ENCODE measurements at regions not wholly inside any gene's neighbourhood (a gene's known extent, or its start where the extent isn't known, plus 50 kb on each side); places are given as distances from the start of the nearest gene placed in this dataset.
"Not testable (repeated sequence)": the region's sequence is repeated elsewhere in the genome, so short reads cannot be mapped to it uniquely, and the experiment has no call there.

- not testable (repeated sequence) for FAIRE-seq; DNase-seq (ENCODE audit: insufficient read length, low spot score)
Observed at GRCh38 chr2:131834203-131835020, 306.7 kb downstream of the CCDC74A start.

- not testable (repeated sequence) for DNase-seq (ENCODE audit: insufficient read length, low spot score); FAIRE-seq
Observed at GRCh38 chr2:131835022-131835421, 307.3 kb downstream of the CCDC74A start.

- TF ChIP-seq POU2F2 (IDR thresholded peaks at IDR 0.05; ENCODE audit: low read depth, low read length) = no peak
- TF ChIP-seq SPI1 (IDR thresholded peaks at IDR 0.05; ENCODE audit: low read depth, low read length) = no peak
- TF ChIP-seq TAF1 (IDR thresholded peaks at IDR 0.05; ENCODE audit: low read depth, low read length) = no peak
- no peak for TF ChIP-seq POLR2AphosphoS5 (IDR thresholded peaks at IDR 0.05; ENCODE audit: low read depth, low read length)
- no peak for TF ChIP-seq PAX5 (IDR thresholded peaks at IDR 0.05; ENCODE audit: insufficient read depth, low read length, severe bottlenecking)
- no peak for TF ChIP-seq POLR2A (IDR thresholded peaks at IDR 0.05; ENCODE audit: low read depth, low read length)
- FAIRE-seq = no peak
- DNase-seq (ENCODE audit: insufficient read length, low spot score) = no peak
Observed at GRCh38 chr2:131835621-131836091, 308.0 kb downstream of the CCDC74A start.

GRCh38 chr2:131836116-131836515 lies 308.4 kb downstream of the CCDC74A start:
- not testable (repeated sequence) for DNase-seq (ENCODE audit: insufficient read length, low spot score); FAIRE-seq

- not testable (repeated sequence) for DNase-seq (ENCODE audit: insufficient read length, low spot score); FAIRE-seq
Observed at GRCh38 chr2:131844044-131844443, 316.4 kb downstream of the CCDC74A start.

- not testable (repeated sequence) for FAIRE-seq; DNase-seq (ENCODE audit: insufficient read length, low spot score)
Observed at GRCh38 chr2:131856202-131856601, 305.6 kb downstream of the ANKRD30BL start.

- FAIRE-seq; DNase-seq (ENCODE audit: insufficient read length, low spot score): not testable (repeated sequence)
Observed at GRCh38 chr2:131858197-131858596, 303.6 kb downstream of the ANKRD30BL start.
